HG02642 (cell line): ENCODE measurements at regions not wholly inside any gene's neighbourhood (a gene's known extent, or its start where the extent isn't known, plus 50 kb on each side); places are given as distances from the start of the nearest gene placed in this dataset.

Source experiments
- ATAC-seq: cut with Tn5 transposase; IDR thresholded peaks from one replicate; pipeline ENCODE4 v1.9.1; 2021; ENCODE audit warnings: mild to moderate bottlenecking; ENCODE audit not compliant: unreplicated experiment, poor library complexity

GRCh38 chr6:168383062-168383854, 57.7 kb upstream of the SMOC2 start:
- ATAC-seq = no peak

GRCh38 chr6:168384045-168385036, 56.6 kb upstream of the SMOC2 start:
- no peak for ATAC-seq

- no peak for ATAC-seq
These were observed 55.8 kb upstream of the SMOC2 start for GRCh38 chr6:168385037-168385759.

- ATAC-seq = no peak
These were observed 54.9 kb upstream of the SMOC2 start for GRCh38 chr6:168385858-168386735.

GRCh38 chr6:168386973-168387372, 54.0 kb upstream of the SMOC2 start:
- ATAC-seq = no peak

- no peak for ATAC-seq
These were observed 53.6 kb upstream of the SMOC2 start for GRCh38 chr6:168387426-168387825.

- no peak for ATAC-seq
These were observed 53.1 kb upstream of the SMOC2 start for GRCh38 chr6:168387911-168388310.

GRCh38 chr6:168388641-168389633, 52.0 kb upstream of the SMOC2 start:
- ATAC-seq = no peak

GRCh38 chr6:168390749-168391420, 50.1 kb upstream of the SMOC2 start:
- ATAC-seq = no peak
